Erythroblast (primary cell): ENCODE measurements at regions not wholly inside any gene's neighbourhood (a gene's known extent, or its start where the extent isn't known, plus 50 kb on each side); places are given as distances from the start of the nearest gene placed in this dataset.

Experiments
- GATA1 ChIP-seq: IDR thresholded peaks from 2 replicates; pipeline ENCODE4 v1.6.1; 2011; ENCODE audit warnings: low read depth, mild to moderate bottlenecking, control low read depth, low read length, moderate library complexity
- POLR2A ChIP-seq: IDR thresholded peaks from 2 replicates; pipeline ENCODE4 v1.6.1; 2011; ENCODE audit warnings: mild to moderate bottlenecking, low read length

DNA sequence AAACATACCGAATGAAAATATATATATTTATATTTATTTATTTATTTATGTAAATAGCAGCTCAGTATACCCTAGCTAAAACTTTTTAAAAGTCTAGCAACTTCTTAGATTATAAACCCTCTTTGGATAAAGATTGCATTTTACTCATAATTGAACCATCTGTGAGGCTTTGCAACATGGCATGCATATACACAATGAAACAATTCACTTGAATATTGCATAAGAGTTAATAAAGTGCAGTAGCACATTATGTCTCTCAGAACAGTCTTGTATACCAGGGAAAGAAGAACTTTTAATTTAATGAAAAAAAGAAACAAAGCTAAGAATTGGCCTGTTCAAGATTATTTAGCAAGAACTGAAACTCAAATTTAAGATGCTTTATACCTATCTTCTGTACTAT is 1363.9 kb upstream of the ADGRL2 start:
- TF ChIP-seq POLR2A (no peak), GATA1 (no peak)
